Brain microvascular endothelial cell (primary cell): ENCODE measurements at regions not wholly inside any gene's neighbourhood (a gene's known extent, or its start where the extent isn't known, plus 50 kb on each side); places are given as distances from the start of the nearest gene placed in this dataset.
"Not testable (repeated sequence)": the region's sequence is repeated elsewhere in the genome, so short reads cannot be mapped to it uniquely, and the experiment has no call there.

Experiments
- DNase-seq: peaks from one replicate; pipeline ENCODE4 v3.0.0-alpha.2; 2020
- H3K27ac ChIP-seq: fragments of 250-450 bp; sonication (Bioruptor Pico); 2 replicates; pipeline ENCODE4 v1.5.1; 2020; ENCODE audit warnings: mild to moderate bottlenecking, moderate library complexity
- H3K27me3 ChIP-seq: fragments of 250-450 bp; sonication (Bioruptor Pico); replicated peaks from 2 replicates; pipeline ENCODE4 v1.5.1; 2020; ENCODE audit warnings: mild to moderate bottlenecking
- H3K36me3 ChIP-seq: fragments of 250-450 bp; sonication (Bioruptor Pico); replicated peaks from 2 replicates; pipeline ENCODE4 v1.5.1; 2020; ENCODE audit warnings: mild to moderate bottlenecking
- H3K4me3 ChIP-seq: 2 replicates; pipeline ENCODE4 v1.5.1; 2011; ENCODE audit warnings: low read depth, mild to moderate bottlenecking, control low read depth, low read length, moderate library complexity
- in situ Hi-C: cut with HindIII; loops from 2 replicates; pipeline ENCODE4 v1.10.0; 2017; ENCODE audit warnings: low sequenced_read_pairs, low pct_ligation_motif_present
- TF ChIP-seq, protein P1 (sequence below): IDR thresholded peaks from 2 replicates; pipeline ENCODE4 v1.5.1; 2011; ENCODE audit warnings: low read depth, mild to moderate bottlenecking, moderate library complexity, low read length, control low read depth, inconsistent platforms; ENCODE audit errors: missing control alignments

- no peak overlapping the region for H3K27ac ChIP-seq
- no peak for DNase-seq
- no peaks in the 10 kb centered on the region for H3K36me3 ChIP-seq
- in situ Hi-C loops: no loop called here
- TF ChIP-seq, protein P1, sequence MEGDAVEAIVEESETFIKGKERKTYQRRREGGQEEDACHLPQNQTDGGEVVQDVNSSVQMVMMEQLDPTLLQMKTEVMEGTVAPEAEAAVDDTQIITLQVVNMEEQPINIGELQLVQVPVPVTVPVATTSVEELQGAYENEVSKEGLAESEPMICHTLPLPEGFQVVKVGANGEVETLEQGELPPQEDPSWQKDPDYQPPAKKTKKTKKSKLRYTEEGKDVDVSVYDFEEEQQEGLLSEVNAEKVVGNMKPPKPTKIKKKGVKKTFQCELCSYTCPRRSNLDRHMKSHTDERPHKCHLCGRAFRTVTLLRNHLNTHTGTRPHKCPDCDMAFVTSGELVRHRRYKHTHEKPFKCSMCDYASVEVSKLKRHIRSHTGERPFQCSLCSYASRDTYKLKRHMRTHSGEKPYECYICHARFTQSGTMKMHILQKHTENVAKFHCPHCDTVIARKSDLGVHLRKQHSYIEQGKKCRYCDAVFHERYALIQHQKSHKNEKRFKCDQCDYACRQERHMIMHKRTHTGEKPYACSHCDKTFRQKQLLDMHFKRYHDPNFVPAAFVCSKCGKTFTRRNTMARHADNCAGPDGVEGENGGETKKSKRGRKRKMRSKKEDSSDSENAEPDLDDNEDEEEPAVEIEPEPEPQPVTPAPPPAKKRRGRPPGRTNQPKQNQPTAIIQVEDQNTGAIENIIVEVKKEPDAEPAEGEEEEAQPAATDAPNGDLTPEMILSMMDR: no peak
- no peaks in the 10 kb centered on the region for H3K27me3 ChIP-seq
- no peak overlapping the region for H3K4me3 ChIP-seq
These were observed 341.0 kb downstream of the TCERG1L start for GRCh38 chr10:130970341-130971122.

DNA sequence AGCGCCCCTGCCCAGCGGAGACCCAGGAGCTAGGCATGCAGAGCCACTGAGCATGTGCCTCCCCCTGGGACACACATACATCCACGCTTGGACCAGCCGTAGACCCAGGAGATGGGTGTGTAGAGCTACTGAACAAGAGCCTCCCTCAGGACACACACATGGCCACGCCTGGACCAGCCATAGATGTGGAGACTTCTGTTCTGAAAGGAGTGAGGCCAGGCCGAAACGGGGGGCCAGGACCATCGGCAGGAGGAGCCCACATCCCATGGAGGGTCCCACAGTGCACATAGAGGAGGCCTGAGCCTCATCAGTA lies 340.4 kb downstream of the TCERG1L start:
- TF ChIP-seq, protein P1: no peak
- no peak overlapping the region for H3K27ac ChIP-seq
- in situ Hi-C loops: no loop called here

GRCh38 chr10:130973127-130973839 lies 338.2 kb downstream of the TCERG1L start:
- in situ Hi-C loops: no loop called here

More for the DNA sequence above, 340.4 kb downstream of the TCERG1L start:
- Histone ChIP-seq H3K4me3 (no peak overlapping the region), H3K36me3 (no peaks in the 10 kb centered on the region), H3K27me3 (no peaks in the 10 kb centered on the region)
- no peak for DNase-seq

DNA sequence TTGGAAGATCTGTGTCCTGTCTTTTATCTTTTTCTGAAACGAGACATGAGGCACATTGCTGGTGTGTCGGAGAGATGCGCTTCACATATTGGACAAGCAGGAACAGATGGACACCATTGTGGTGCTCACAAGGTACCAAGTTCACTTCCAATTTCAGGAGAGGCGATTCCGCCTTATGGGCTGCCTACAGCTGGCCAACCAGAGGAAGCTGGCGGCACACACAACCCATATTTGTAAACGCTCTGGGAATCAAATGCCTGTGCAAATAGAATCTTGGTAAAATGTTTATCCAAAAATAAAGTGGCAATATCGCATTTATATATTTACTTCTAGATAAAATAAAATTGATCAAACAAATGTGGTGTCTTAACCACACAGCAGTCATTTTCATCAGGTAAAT lies 337.4 kb downstream of the TCERG1L start:
- Histone ChIP-seq H3K27ac (no peak overlapping the region), H3K4me3 (no peak overlapping the region), H3K36me3 (no peaks in the 10 kb centered on the region), H3K27me3 (no peaks in the 10 kb centered on the region)
- DNase-seq: no peak
- TF ChIP-seq, protein P1: no peak
- in situ Hi-C loops: no loop called here

More at GRCh38 chr10:130973127-130973839, 338.2 kb downstream of the TCERG1L start:
- TF ChIP-seq, protein P1: no peak
- Histone ChIP-seq H3K4me3 (no peak overlapping the region), H3K27ac (no peak overlapping the region), H3K36me3 (no peaks in the 10 kb centered on the region), H3K27me3 (no peaks in the 10 kb centered on the region)
- DNase-seq: no peak

GRCh38 chr10:130975351-130975750 lies 336.2 kb downstream of the TCERG1L start:
- in situ Hi-C loops, H3K36me3 ChIP-seq, H3K27me3 ChIP-seq, H3K27ac ChIP-seq, H3K4me3 ChIP-seq, DNase-seq: not testable (repeated sequence)

- H3K4me3 ChIP-seq: no peak overlapping the region
These were observed 328.7 kb downstream of the TCERG1L start for GRCh38 chr10:130982802-130983201.

More at GRCh38 chr10:130982802-130983201, 328.7 kb downstream of the TCERG1L start:
- in situ Hi-C loops: no loop called here
- Histone ChIP-seq H3K27ac (no peak overlapping the region), H3K36me3 (no peaks in the 10 kb centered on the region), H3K27me3 (no peaks in the 10 kb centered on the region)
- TF ChIP-seq, protein P1: no peak
- DNase-seq: no peak
